Endodermal cell (in vitro differentiated cells): ENCODE measurements at regions not wholly inside any gene's neighbourhood (a gene's known extent, or its start where the extent isn't known, plus 50 kb on each side); places are given as distances from the start of the nearest gene placed in this dataset.

Experiments
- DNase-seq: peaks from one replicate; pipeline ENCODE4 v3.0.0-alpha.2; 2017
- H3K27ac ChIP-seq: 2 replicates; pipeline ENCODE4 v1.5.1; 2013; ENCODE audit warnings: mild to moderate bottlenecking, low read depth, low read length, moderate library complexity
- H3K27me3 ChIP-seq: 2 replicates; pipeline ENCODE4 v1.6.1; 2013; ENCODE audit warnings: mild to moderate bottlenecking, low read length, moderate library complexity; ENCODE audit not compliant: insufficient read depth, control insufficient read depth, poor library complexity, severe bottlenecking
- H3K36me3 ChIP-seq: 2 replicates; pipeline ENCODE4 v1.7.0; 2013; ENCODE audit warnings: mild to moderate bottlenecking, low read length, moderate library complexity; ENCODE audit not compliant: control insufficient read depth, insufficient read depth
- H3K4me1 ChIP-seq: one replicate; pipeline ENCODE4 v1.7.0; 2013; ENCODE audit warnings: low read length; ENCODE audit not compliant: control insufficient read depth, insufficient read depth
- H3K4me3 ChIP-seq: 2 replicates; pipeline ENCODE4 v1.5.1; 2013; ENCODE audit warnings: mild to moderate bottlenecking, low read length, moderate library complexity
- H3K9ac ChIP-seq: 2 replicates; pipeline ENCODE4 v1.6.1; 2013; ENCODE audit warnings: mild to moderate bottlenecking, low read length, moderate library complexity; ENCODE audit not compliant: poor library complexity, severe bottlenecking; ENCODE audit errors: extremely low read depth
- H3K9me3 ChIP-seq: 2 replicates; pipeline ENCODE4 v1.6.1; 2013; ENCODE audit warnings: mild to moderate bottlenecking, low read length, moderate library complexity; ENCODE audit not compliant: control insufficient read depth
- H3K27ac Mint-ChIP-seq: 2 replicates; pipeline ENCODE4 v1.8.0; 2020; ENCODE audit warnings: mixed read lengths
- H3K27me3 Mint-ChIP-seq: 2 replicates; pipeline ENCODE4 v1.8.0; 2021; ENCODE audit warnings: mild to moderate bottlenecking, mixed read lengths; ENCODE audit not compliant: insufficient read depth
- H3K36me3 Mint-ChIP-seq: 2 replicates; pipeline ENCODE4 v1.8.0; 2020; ENCODE audit warnings: low read depth, mixed read lengths
- H3K4me1 Mint-ChIP-seq: 2 replicates; pipeline ENCODE4 v1.8.0; 2020; ENCODE audit warnings: mixed read lengths
- H3K4me3 Mint-ChIP-seq: 2 replicates; pipeline ENCODE4 v1.8.0; 2020; ENCODE audit warnings: mild to moderate bottlenecking, moderate library complexity, mixed read lengths
- H3K9me3 Mint-ChIP-seq: 2 replicates; pipeline ENCODE4 v1.8.0; 2020; ENCODE audit warnings: mild to moderate bottlenecking, mixed read lengths
- WGBS, 2 experiments: methylation state at CpG; one replicate each; pipeline versions ENCODE4 v1.1.5 to v1.1.7; 2013; ENCODE audit warnings: missing lambda C conversion rate in 2 of 2, mixed read lengths in 1 of 2; ENCODE audit not compliant: insufficient coverage in 1 of 2, insufficient read length in 1 of 2; 5-methylcytosine and 5-hydroxymethylcytosine counted together
- TF ChIP-seq, protein P1 (sequence below): fragments of 200-600 bp; sonication (generic); conservative IDR thresholded peaks from 2 replicates; pipeline ENCODE4 v1.5.0; 2021; ENCODE audit warnings: antibody characterized with exemption, mild to moderate bottlenecking

DNA sequence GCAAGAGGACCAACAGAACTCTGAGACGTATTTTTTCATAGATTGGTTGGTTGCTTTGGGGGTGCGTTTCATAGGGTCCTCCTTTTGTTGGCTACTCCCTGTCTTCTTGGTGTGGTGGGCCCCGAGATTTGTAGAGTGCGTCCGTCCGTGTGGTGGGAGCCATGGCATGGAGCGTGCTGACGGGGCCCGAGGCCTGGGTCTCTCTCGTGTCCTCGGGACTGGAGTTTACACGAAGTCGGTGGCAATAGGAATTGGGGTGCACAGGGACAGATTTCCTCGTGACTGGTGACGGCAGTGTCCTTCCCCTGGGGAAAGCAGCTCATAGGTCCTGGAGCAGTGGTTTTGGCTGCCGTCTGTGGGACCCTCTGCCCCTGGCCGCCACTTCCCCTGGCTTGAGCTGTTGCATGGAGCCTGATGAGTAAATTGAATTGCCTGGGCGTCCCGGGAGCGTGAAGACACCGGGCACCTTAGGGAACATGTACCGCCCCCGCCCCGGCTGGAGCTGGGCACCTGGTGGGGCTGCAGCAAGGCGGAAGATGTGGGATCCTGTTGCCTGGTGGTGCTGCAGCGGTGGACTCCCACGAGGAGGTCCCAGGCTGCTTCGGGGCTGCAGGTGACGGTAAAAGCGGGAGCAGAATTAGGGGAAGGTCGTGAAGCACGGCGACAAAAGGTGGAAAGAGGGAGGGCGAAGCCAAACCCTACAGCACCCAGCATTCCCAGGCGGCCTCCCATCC lies 153.7 kb upstream of the ALG10B start:
- Mint-ChIP-seq H3K4me3 (no peak overlapping the region), H3K4me1 (no peaks in the 10 kb centered on the region), H3K27me3 (no peaks in the 10 kb centered on the region), H3K9me3 (peaks cover 93% of the 10 kb centered on the region), H3K36me3 (no peaks in the 10 kb centered on the region), H3K27ac (no peak overlapping the region)
- no peak overlapping the region for H3K27ac ChIP-seq
- H3K9ac ChIP-seq = no peak overlapping the region
- no peaks in the 10 kb centered on the region for H3K4me1 ChIP-seq
- H3K9me3 ChIP-seq = peaks cover 41% of the 10 kb centered on the region
- no peaks in the 10 kb centered on the region for H3K27me3 ChIP-seq
- H3K36me3 ChIP-seq = no peaks in the 10 kb centered on the region
- no peak for DNase-seq
- no peak overlapping the region for H3K4me3 ChIP-seq
- WGBS, 2 experiments = 83 to 88% methylated on average over 26 to 35 of the region's 35 CpGs
- TF ChIP-seq, protein P1, sequence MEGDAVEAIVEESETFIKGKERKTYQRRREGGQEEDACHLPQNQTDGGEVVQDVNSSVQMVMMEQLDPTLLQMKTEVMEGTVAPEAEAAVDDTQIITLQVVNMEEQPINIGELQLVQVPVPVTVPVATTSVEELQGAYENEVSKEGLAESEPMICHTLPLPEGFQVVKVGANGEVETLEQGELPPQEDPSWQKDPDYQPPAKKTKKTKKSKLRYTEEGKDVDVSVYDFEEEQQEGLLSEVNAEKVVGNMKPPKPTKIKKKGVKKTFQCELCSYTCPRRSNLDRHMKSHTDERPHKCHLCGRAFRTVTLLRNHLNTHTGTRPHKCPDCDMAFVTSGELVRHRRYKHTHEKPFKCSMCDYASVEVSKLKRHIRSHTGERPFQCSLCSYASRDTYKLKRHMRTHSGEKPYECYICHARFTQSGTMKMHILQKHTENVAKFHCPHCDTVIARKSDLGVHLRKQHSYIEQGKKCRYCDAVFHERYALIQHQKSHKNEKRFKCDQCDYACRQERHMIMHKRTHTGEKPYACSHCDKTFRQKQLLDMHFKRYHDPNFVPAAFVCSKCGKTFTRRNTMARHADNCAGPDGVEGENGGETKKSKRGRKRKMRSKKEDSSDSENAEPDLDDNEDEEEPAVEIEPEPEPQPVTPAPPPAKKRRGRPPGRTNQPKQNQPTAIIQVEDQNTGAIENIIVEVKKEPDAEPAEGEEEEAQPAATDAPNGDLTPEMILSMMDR = no peak

DNA sequence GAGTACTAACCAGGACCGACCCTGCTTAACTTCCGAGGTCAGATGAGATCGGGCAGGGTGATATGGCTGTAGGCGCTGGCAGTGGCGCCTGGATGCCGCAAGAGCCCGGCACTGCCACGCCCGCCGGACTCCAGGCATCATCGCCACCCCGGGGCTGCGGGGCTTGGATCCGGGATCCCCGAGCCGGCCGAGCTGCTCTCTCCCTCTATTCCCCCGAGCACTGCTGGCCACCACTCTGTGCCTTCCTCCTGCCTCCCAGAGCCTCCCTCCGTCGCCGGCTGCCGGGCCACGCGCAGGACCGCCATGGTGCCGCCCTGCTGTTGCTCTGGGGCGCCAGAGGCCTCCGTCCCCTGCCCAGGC lies 153.2 kb upstream of the ALG10B start:
- Histone ChIP-seq H3K27me3 (no peaks in the 10 kb centered on the region), H3K27ac (no peak overlapping the region), H3K4me3 (no peak overlapping the region), H3K9ac (no peak overlapping the region), H3K9me3 (peaks cover 43% of the 10 kb centered on the region), H3K4me1 (no peaks in the 10 kb centered on the region), H3K36me3 (no peaks in the 10 kb centered on the region)
- peaks cover 88% of the 10 kb centered on the region for H3K9me3 Mint-ChIP-seq
- H3K4me1 Mint-ChIP-seq = no peaks in the 10 kb centered on the region
- WGBS, 2 experiments = 89 to 92% methylated on average over 20 to 28 of the region's 28 CpGs
- H3K36me3 Mint-ChIP-seq = no peaks in the 10 kb centered on the region
- H3K27me3 Mint-ChIP-seq = no peaks in the 10 kb centered on the region
- DNase-seq = no peak
- TF ChIP-seq, protein P1 = no peak
- no peak overlapping the region for H3K4me3 Mint-ChIP-seq
- H3K27ac Mint-ChIP-seq = no peak overlapping the region

GRCh38 chr12:38166225-38166624 lies 150.3 kb upstream of the ALG10B start:
- no peaks in the 10 kb centered on the region for H3K27me3 Mint-ChIP-seq
- WGBS, 2 experiments = 62 to 76% methylated on average over 2 of the region's 2 CpGs
- no peaks in the 10 kb centered on the region for H3K4me1 Mint-ChIP-seq
- DNase-seq = no peak
- H3K27ac Mint-ChIP-seq = no peak overlapping the region
- H3K9me3 Mint-ChIP-seq = peaks cover 86% of the 10 kb centered on the region
- no peak overlapping the region for H3K4me3 Mint-ChIP-seq
- TF ChIP-seq, protein P1 = no peak
- Histone ChIP-seq H3K9me3 (peaks cover 55% of the 10 kb centered on the region), H3K27ac (no peak overlapping the region), H3K9ac (no peak overlapping the region), H3K36me3 (no peaks in the 10 kb centered on the region), H3K4me1 (no peaks in the 10 kb centered on the region), H3K4me3 (no peak overlapping the region), H3K27me3 (no peaks in the 10 kb centered on the region)
- no peaks in the 10 kb centered on the region for H3K36me3 Mint-ChIP-seq
